Central memory CD8-positive, alpha-beta T cell (primary cell): ENCODE measurements at regions not wholly inside any gene's neighbourhood (a gene's known extent, or its start where the extent isn't known, plus 50 kb on each side); places are given as distances from the start of the nearest gene placed in this dataset.

Experiments used
- ATAC-seq: fragments of 150-1000 bp; cut with Tn5 transposase; replicated peaks from 2 replicates; pipeline ENCODE4 v1.10.0; 2022; ENCODE audit warnings: mild to moderate bottlenecking, moderate FRiP score, moderate number of reproducible peaks; ENCODE audit not compliant: poor library complexity, severe bottlenecking; ENCODE audit errors: extremely low read depth
- DNase-seq, 2 donors: peaks; one replicate each; pipeline ENCODE4 v3.0.0; 2021; ENCODE audit warnings: low spot score in 2 of 2
- H3K27ac Mint-ChIP-seq: one replicate; pipeline ENCODE4 v1.8.0; 2022; ENCODE audit warnings: low read depth, mild to moderate bottlenecking, moderate library complexity, mixed read lengths
- H3K27me3 Mint-ChIP-seq: one replicate; pipeline ENCODE4 v1.8.0; 2022; ENCODE audit warnings: mixed read lengths
- H3K36me3 Mint-ChIP-seq: one replicate; pipeline ENCODE4 v1.8.0; 2022; ENCODE audit warnings: mild to moderate bottlenecking, moderate library complexity, mixed read lengths; ENCODE audit not compliant: insufficient read depth
- H3K4me1 Mint-ChIP-seq: one replicate; pipeline ENCODE4 v1.8.0; 2022; ENCODE audit warnings: mixed read lengths
- H3K4me3 Mint-ChIP-seq: one replicate; pipeline ENCODE4 v1.8.0; 2022; ENCODE audit warnings: mild to moderate bottlenecking, moderate library complexity, mixed read lengths
- H3K9me3 Mint-ChIP-seq: one replicate; pipeline ENCODE4 v1.8.0; 2022; ENCODE audit warnings: mixed read lengths

DNA sequence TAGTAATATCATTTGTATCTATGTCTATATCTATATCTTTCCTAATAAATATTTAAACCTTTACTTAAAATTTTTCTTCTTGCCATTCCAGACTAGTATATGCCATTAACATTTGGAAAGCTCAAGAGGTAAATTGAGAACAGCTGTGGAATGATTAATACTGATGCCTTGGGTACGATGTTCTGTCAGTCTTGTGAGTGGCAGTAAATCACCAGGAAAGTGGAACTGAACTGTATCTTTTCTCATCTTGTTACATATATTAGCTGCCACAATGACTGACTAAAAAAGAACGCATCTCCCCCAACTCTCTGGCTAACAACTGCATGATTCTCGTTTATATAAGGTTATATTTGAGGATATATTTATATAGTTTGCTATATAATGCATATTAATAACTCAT lies 137.0 kb upstream of the ASCC3 start:
- H3K36me3 Mint-ChIP-seq, result no peaks in the 10 kb centered on the region

DNA sequence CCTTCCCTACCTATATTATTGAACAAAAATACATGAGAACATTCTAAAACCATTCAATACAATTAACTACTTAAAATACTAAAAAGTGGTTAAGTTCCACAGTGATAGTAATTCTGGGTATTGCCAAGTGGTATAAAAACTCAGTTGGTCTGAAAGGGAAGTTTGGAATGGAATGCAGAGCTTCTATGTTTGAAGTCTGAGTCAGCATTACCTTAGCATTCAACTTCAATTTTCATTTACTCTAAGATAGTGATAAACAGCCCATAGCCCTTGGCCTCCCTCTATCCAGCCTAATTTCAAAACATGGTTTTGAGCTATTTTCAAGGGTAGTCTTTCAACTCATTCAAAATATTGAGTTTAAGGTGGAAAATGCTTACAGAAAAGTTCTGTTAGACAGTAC lies 140.4 kb upstream of the ASCC3 start:
- ATAC-seq (no peak), DNase-seq (no peak)
- Mint-ChIP-seq H3K27me3 (no peaks in the 10 kb centered on the region), H3K4me1 (no peaks in the 10 kb centered on the region), H3K9me3 (no peaks in the 10 kb centered on the region), H3K4me3 (no peak overlapping the region), H3K36me3 (no peaks in the 10 kb centered on the region), H3K27ac (no peak overlapping the region)

More for the DNA sequence above, 137.0 kb upstream of the ASCC3 start:
- no peaks in the 10 kb centered on the region for H3K9me3 Mint-ChIP-seq
- no peak overlapping the region for H3K27ac Mint-ChIP-seq
- H3K27me3 Mint-ChIP-seq, result no peaks in the 10 kb centered on the region
- H3K4me1 Mint-ChIP-seq, result no peaks in the 10 kb centered on the region
- ATAC-seq (no peak), DNase-seq (no peak)
- H3K4me3 Mint-ChIP-seq, result no peak overlapping the region

DNA sequence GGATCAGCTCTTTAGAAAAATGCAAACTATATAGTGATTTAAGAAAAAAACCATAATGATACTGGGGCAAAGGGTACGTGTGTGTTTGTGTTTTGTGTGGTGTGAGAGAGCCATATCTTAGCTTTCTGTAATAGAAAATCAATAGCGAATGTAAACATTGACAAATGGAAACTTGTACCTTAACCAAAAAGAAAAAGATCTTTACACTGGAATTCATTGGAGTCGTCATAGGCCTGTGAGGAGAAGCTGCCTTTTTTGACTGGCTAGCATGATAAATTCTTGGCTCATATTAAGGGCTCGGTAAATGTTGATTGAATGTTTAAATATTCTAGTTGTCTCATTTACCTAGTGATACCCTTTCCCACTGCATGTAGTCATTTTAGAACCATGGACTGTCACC lies 161.8 kb upstream of the ASCC3 start:
- DNase-seq (no peak), ATAC-seq (no peak)
- H3K9me3 Mint-ChIP-seq, result no peaks in the 10 kb centered on the region

DNA sequence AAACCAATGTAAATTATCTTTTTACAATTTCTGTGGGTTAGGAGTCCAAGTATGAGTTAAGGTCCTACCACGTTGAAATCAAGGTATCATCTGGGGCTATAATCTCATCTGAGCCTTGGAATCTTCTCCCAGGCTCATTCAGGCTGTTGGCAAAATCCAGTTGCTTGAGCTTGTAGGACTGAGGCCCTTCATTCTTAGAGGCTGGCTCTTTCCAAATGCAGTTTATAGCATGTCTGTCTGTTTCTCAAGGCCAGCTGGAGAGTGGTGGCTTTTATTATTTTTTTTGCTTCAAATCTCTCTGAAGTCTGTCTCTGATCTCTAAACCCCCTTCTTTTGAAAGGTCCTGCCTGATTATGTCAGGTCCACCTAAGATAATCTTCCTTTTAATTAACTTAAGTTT lies 177.2 kb upstream of the ASCC3 start:
- no peaks in the 10 kb centered on the region for H3K27me3 Mint-ChIP-seq
- no peak for DNase-seq
- no peaks in the 10 kb centered on the region for H3K4me1 Mint-ChIP-seq
- no peak overlapping the region for H3K4me3 Mint-ChIP-seq
- no peaks in the 10 kb centered on the region for H3K36me3 Mint-ChIP-seq
- no peak overlapping the region for H3K27ac Mint-ChIP-seq
- no peak for ATAC-seq
- H3K9me3 Mint-ChIP-seq, result peaks cover 9% of the 10 kb centered on the region

More for the DNA sequence above, 161.8 kb upstream of the ASCC3 start:
- no peaks in the 10 kb centered on the region for H3K36me3 Mint-ChIP-seq
- H3K27ac Mint-ChIP-seq, result no peak overlapping the region
- no peaks in the 10 kb centered on the region for H3K27me3 Mint-ChIP-seq
- H3K4me3 Mint-ChIP-seq, result no peak overlapping the region
- H3K4me1 Mint-ChIP-seq, result no peaks in the 10 kb centered on the region

DNA sequence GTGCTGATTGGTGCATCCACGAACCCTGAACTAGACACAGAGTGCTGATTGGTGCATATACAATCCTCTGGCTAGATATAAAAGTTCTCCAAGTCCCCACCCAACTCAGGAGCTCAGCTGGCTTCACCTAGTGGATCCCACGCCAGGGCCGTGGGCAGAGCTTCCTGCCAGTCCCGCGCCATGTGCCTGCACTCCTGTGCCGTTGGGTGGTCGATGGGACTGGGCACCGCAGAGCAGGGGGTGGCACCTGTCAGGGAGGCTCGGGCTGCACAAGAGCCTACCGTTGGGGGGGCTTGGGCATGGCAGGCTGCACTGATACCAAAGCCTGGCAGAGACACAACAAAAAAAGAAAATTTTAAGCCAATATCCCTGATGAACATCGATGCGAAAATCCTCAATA lies 185.4 kb upstream of the ASCC3 start:
- Mint-ChIP-seq H3K27me3 (no peaks in the 10 kb centered on the region), H3K4me3 (no peak overlapping the region), H3K36me3 (no peaks in the 10 kb centered on the region), H3K27ac (no peak overlapping the region), H3K9me3 (peaks cover 22% of the 10 kb centered on the region), H3K4me1 (no peaks in the 10 kb centered on the region)
- DNase-seq (no peak), ATAC-seq (no peak)

DNA sequence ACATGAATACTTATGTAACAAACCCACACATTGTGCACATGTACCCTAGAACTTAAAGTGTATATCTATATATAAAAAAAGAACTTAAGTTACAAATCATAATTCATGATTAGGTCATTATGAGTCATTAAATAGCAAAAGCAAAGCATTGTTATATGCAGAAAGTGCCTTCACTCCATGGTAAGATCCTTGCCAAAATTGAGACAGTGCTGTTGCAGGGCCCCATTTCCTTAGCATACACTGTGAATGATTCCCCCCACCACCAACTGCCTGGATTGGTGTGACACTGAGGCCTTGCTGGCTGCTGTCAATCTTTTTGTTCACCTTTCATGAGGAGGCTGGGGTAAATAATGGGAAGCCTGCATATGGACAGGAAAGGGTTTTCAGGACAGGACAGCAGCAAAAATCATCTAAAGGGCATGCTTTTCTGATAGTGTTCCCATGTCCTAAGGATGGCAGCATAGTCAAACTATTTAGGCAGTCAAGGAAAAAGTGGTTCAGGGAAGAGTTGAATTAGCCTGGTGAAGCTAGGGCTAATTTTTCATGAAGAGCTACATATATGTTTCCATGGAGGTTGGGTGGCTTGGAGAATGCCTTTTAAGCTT lies 188.2 kb upstream of the ASCC3 start:
- Mint-ChIP-seq H3K27ac (no peak overlapping the region), H3K36me3 (no peaks in the 10 kb centered on the region), H3K27me3 (no peaks in the 10 kb centered on the region), H3K4me1 (no peaks in the 10 kb centered on the region), H3K9me3 (peaks cover 11% of the 10 kb centered on the region), H3K4me3 (no peak overlapping the region)
- ATAC-seq, result no peak
- DNase-seq, result no peak

DNA sequence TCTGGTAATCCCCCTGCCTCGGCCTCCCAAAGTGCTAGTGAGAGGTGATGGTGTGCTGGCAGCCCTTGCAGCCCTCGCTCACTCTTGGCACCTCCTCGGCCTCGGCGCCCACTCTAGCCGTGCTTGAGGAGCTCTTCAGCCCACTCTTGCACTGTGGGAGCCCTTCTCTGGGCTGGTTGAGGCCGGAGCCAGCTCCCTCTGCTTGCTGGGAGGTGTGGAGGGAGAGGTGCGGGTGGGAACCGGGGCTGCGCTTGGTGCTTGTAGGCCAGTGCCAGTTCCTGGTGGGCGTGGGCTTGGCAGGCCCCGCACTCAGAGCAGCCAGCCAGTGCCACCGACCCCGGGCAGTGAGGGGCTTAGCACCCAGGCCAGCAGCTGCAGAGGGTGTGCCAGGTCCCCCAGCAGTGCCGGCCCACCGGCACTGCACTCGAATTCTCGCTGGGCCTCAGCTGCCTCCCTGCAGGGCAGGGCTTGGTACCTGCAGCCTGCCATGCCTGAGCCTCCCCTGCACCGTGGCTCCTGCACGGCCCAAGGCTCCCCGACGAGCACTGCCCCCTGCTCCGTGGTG lies 189.0 kb upstream of the ASCC3 start:
- no peak overlapping the region for H3K27ac Mint-ChIP-seq
- ATAC-seq, result no peak
- H3K36me3 Mint-ChIP-seq, result no peaks in the 10 kb centered on the region
- H3K27me3 Mint-ChIP-seq, result no peaks in the 10 kb centered on the region
- H3K4me3 Mint-ChIP-seq, result no peak overlapping the region
- no peak for DNase-seq
- peaks cover 5% of the 10 kb centered on the region for H3K9me3 Mint-ChIP-seq
- H3K4me1 Mint-ChIP-seq, result no peaks in the 10 kb centered on the region

DNA sequence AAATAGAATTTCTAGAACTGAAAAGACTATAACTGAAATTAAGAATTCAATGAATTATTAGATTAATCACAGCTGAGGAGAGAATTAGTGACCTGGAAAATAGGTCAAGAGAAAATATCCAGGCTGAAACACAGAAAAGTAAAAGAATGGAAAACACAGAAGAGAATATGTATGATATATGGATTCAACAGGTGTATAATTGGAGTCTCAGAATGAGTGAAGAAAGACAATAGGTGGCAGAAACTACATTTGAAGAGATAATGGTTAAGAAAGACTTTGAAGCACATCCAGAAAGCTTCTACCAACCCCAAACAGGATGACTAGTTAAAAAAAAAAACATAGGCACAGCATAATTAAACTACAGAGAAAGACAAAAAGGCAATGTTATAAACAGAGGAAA lies 196.2 kb upstream of the ASCC3 start:
- ATAC-seq, result no peak
- Mint-ChIP-seq H3K4me3 (no peak overlapping the region), H3K9me3 (no peaks in the 10 kb centered on the region), H3K4me1 (no peaks in the 10 kb centered on the region), H3K27ac (no peak overlapping the region), H3K36me3 (no peaks in the 10 kb centered on the region), H3K27me3 (no peaks in the 10 kb centered on the region)
- no peak for DNase-seq

DNA sequence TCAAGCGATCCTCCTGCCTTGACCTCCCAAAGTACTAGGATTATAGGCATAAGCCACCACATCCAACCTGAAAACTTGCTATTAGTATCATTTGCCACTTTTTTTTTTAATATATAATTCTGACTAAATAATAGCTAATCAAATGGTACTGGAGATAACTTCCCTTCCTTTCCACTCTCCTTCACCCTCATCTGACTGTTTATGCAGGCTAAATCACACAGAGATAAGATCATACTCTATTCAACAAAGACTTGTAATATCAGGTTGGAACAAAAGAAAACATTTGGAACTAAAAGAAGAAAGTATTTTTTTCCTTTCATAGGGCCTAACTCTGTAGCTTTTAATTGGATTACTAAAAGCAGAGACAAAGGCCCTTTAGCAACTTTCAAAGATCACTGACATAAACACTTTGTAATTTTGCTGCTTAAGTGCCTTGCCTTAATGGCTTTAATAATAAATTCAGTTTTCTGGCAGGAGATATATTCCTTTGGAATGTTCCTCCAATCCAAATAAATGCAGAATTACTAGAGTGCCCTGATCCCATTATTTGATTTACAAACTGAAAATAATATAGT lies 198.7 kb upstream of the ASCC3 start:
- Mint-ChIP-seq H3K4me1 (no peaks in the 10 kb centered on the region), H3K4me3 (no peak overlapping the region), H3K9me3 (no peaks in the 10 kb centered on the region), H3K27ac (no peak overlapping the region), H3K36me3 (no peaks in the 10 kb centered on the region), H3K27me3 (no peaks in the 10 kb centered on the region)
- DNase-seq (no peak), ATAC-seq (no peak)

DNA sequence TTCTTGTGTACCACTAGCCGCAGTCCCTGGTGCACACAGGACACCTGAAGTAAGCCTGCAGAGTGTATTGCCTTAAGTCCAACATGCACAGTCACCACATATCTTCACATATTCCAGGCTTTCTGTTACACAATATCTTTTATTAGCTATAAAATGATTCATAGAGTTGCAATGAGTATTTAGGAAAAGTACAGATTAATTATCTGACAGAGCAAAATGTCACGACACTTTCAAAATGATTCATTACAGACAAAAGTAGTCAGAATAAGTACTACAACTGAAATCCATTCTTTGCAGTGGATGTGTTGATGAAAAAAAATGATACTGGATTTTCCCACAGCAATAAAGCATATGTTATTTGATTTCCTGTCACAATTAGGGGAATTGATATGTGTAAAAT lies 199.5 kb upstream of the ASCC3 start:
- no peak overlapping the region for H3K27ac Mint-ChIP-seq
- no peak overlapping the region for H3K4me3 Mint-ChIP-seq
- DNase-seq (no peak), ATAC-seq (no peak)
- no peaks in the 10 kb centered on the region for H3K36me3 Mint-ChIP-seq
- H3K27me3 Mint-ChIP-seq, result no peaks in the 10 kb centered on the region
- H3K9me3 Mint-ChIP-seq, result no peaks in the 10 kb centered on the region
- no peaks in the 10 kb centered on the region for H3K4me1 Mint-ChIP-seq

DNA sequence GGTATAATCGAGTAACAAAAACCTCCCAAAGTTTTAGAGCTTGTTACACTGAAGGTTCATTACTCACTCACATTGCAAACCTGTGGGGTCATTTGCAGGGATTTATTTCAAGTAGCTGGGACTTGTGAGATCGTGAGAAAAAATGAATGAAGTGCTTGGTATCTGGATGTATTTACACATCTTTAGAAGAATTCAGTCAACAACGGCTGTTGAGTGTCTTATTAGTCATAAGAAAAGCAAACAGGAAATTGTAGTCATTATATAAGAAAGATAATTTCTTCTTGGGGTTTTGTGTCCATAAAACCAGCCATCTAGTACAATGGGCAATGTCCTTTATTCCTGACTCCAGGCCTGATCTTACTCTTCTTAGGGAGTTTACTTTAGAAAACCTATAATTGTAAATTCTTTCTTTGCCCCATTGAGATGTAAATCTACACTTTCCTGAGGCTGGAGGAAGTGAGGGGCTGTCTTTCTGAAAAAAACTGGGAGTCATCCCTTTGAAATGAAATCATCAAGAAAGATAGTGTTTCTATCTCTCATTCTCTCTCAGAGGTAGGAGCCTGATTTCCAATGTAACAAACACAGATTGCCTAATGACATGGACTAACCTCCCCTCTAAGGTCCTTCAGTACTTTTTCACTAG lies 202.5 kb upstream of the ASCC3 start:
- DNase-seq, result no peak
- Mint-ChIP-seq H3K36me3 (no peaks in the 10 kb centered on the region), H3K27me3 (no peaks in the 10 kb centered on the region), H3K9me3 (no peaks in the 10 kb centered on the region), H3K4me1 (no peaks in the 10 kb centered on the region), H3K27ac (no peak overlapping the region), H3K4me3 (no peak overlapping the region)
- ATAC-seq, result no peak

DNA sequence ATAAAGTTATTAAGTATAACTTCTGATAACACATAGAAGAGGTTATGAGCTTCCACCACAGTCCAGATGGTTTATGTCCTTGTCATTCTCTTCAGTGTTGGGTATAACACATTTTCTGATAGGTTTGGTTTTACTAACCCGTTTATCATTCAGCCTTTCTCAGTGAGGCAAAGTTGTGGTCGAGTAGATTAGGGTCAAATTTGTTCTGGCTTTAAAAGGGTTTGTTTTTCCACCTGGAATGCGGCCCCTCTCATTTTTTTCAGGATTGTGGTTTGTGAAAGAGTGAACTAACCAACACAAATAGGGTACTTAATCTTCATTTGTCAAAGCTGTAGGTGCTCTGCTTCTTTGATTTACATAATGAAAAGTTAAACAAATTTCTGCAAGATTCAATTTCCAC lies 204.2 kb upstream of the ASCC3 start:
- ATAC-seq, result no peak
- no peak overlapping the region for H3K27ac Mint-ChIP-seq
- no peak overlapping the region for H3K4me3 Mint-ChIP-seq
- no peak for DNase-seq
- no peaks in the 10 kb centered on the region for H3K36me3 Mint-ChIP-seq
- no peaks in the 10 kb centered on the region for H3K27me3 Mint-ChIP-seq
- no peaks in the 10 kb centered on the region for H3K4me1 Mint-ChIP-seq
- H3K9me3 Mint-ChIP-seq, result peaks cover 2% of the 10 kb centered on the region

DNA sequence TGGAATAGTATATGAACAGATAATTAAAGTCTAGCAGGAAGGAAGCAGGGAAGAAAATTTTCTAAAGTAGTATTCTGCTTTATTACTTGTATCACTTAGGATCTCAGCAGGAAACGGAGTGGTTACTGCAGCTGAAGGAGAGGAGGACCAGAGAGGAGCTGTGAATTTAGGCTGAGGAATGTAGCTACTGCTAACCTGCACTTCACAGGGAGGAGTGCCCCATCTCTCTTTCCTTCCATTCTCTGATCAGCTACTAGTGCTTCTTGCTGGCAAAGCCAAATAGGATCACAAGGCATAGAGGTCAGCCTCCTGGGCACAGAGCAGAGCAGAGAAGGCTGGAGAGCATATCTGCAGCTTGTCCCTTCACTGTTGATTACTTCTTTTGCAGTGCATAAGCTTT lies 205.3 kb upstream of the ASCC3 start:
- H3K27me3 Mint-ChIP-seq, result no peaks in the 10 kb centered on the region
- ATAC-seq (no peak), DNase-seq (no peak)
- peaks cover 11% of the 10 kb centered on the region for H3K9me3 Mint-ChIP-seq
- H3K4me3 Mint-ChIP-seq, result no peak overlapping the region
- no peak overlapping the region for H3K27ac Mint-ChIP-seq
- H3K36me3 Mint-ChIP-seq, result no peaks in the 10 kb centered on the region
- H3K4me1 Mint-ChIP-seq, result no peaks in the 10 kb centered on the region
